Tibial nerve (tissue), 4 donors: ENCODE measurements at regions not wholly inside any gene's neighbourhood (a gene's known extent, or its start where the extent isn't known, plus 50 kb on each side); places are given as distances from the start of the nearest gene placed in this dataset.

Experiments used
- EP300 ChIP-seq, 2 donors: sonication (generic); formaldehyde crosslinking; IDR thresholded peaks; one replicate each; pipeline ENCODE4 v1.6.1; 2017; ENCODE audit warnings: antibody characterized with exemption in 2 of 2, mild to moderate bottlenecking in 1 of 2
- POLR2A ChIP-seq, 2 donors: fragments of 450-650 bp; IDR thresholded peaks; one replicate each; pipeline ENCODE4 v1.6.1; 2017; ENCODE audit warnings: antibody characterized with exemption in 2 of 2, mild to moderate bottlenecking in 2 of 2, moderate library complexity in 2 of 2
- TF ChIP-seq, protein P1 (sequence below), 5 experiments: fragments of 200-600 bp in 3 of 5; fragments of 450-650 bp in 2 of 5; sonication (generic) in 3 of 5; IDR thresholded peaks; one replicate each; pipeline ENCODE4 v1.5.1; 2016 to 2019; ENCODE audit warnings: antibody characterized with exemption in 5 of 5, mild to moderate bottlenecking in 3 of 5, moderate library complexity in 2 of 5

DNA sequence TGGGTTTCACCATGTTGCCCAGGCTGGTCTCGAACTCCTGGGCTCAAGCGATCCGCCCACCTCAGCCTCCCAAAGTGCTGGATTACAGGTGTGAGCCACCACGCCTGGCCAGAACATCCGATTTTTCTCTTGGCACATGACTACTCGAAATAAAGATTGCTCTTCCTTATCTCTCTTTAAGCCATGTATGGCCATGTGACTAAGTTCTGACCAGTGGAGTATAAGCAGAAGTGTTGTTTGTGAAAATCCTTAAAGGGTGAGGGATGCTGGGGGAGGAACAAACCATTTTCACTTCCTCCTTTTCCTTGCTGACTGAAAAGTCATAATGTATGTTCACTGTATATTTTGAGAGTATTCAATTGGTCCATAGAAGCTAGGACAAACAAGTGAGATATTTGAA is 50.7 kb upstream of the ATF7IP start:
- TF ChIP-seq EP300 (IDR thresholded peaks at IDR 0.05) (no peak), POLR2A (IDR thresholded peaks at IDR 0.05) (no peak)
- TF ChIP-seq, protein P1, sequence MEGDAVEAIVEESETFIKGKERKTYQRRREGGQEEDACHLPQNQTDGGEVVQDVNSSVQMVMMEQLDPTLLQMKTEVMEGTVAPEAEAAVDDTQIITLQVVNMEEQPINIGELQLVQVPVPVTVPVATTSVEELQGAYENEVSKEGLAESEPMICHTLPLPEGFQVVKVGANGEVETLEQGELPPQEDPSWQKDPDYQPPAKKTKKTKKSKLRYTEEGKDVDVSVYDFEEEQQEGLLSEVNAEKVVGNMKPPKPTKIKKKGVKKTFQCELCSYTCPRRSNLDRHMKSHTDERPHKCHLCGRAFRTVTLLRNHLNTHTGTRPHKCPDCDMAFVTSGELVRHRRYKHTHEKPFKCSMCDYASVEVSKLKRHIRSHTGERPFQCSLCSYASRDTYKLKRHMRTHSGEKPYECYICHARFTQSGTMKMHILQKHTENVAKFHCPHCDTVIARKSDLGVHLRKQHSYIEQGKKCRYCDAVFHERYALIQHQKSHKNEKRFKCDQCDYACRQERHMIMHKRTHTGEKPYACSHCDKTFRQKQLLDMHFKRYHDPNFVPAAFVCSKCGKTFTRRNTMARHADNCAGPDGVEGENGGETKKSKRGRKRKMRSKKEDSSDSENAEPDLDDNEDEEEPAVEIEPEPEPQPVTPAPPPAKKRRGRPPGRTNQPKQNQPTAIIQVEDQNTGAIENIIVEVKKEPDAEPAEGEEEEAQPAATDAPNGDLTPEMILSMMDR (IDR thresholded peaks at IDR 0.05) = no peak
